GM12878 (cell line): ENCODE measurements at regions not wholly inside any gene's neighbourhood (a gene's known extent, or its start where the extent isn't known, plus 50 kb on each side); places are given as distances from the start of the nearest gene placed in this dataset.

Experiments used
- ATAC-seq: fragments of 200-7000 bp; cut with Tn5 transposase; 3 replicates; pipeline ENCODE4 v1.9.1; 2020; ENCODE audit warnings: mild to moderate bottlenecking, moderate library complexity
- BruUV-seq: library from RNA; stranded (reverse); fragments of 400-500 nt; replicated peaks from 2 replicates; lab custom pipeline; 2021; lab: Mats Ljungman, UMichigan
- CTCF ChIA-PET: fragments of 300-600 bp; sonication (Branson Sonifier 250); formaldehyde crosslinking; extraction: SDS; loops from one replicate; lab custom pipeline; 2021; ENCODE audit warnings: inconsistent platforms; lab: Yijun Ruan, JAX
- POLR2A ChIA-PET: fragments of 350-600 bp; formaldehyde crosslinking; extraction: SDS; loops from one replicate; lab custom pipeline; 2021; ENCODE audit warnings: inconsistent platforms; lab: Charles Lee
- RAD21 ChIA-PET: fragments of 300-600 bp; sonication (Branson Sonifier 250); formaldehyde crosslinking; loops from one replicate; lab custom pipeline; 2023; ENCODE audit warnings: antibody characterized with exemption; ENCODE audit not compliant: unreplicated experiment; lab: Charles Lee
- SMC1A ChIA-PET: fragments of 300-600 bp; sonication (Branson Sonifier 250); formaldehyde crosslinking; loops from one replicate; lab custom pipeline; 2023; ENCODE audit not compliant: unreplicated experiment, uncharacterized antibody; lab: Charles Lee
- DNase-seq: peaks from one replicate; pipeline ENCODE4 v3.0.0-alpha.2; 2011; ENCODE audit warnings: low read depth, low spot score
- FAIRE-seq: peaks from 3 replicates; lab custom pipeline; 2011; peaks lifted over from hg19 to GRCh38; lab: Jason Lieb, UNC
- H2AFZ ChIP-seq: 2 replicates; pipeline ENCODE4 v1.6.0; 2011; ENCODE audit warnings: low read depth, low read length, control low read depth; ENCODE audit not compliant: control insufficient read depth
- H3K27ac ChIP-seq: 2 replicates; pipeline ENCODE4 v1.5.1; 2011; ENCODE audit warnings: control low read depth; ENCODE audit not compliant: control insufficient read depth, insufficient read depth
- H3K27me3 ChIP-seq, 2 experiments: replicated peaks in 1 of 2; 2 replicates each; pipeline versions ENCODE4 v1.6.0 to v1.6.1; 2011; ENCODE audit warnings: low read length in 1 of 2; ENCODE audit not compliant: control insufficient read depth in 2 of 2, insufficient read depth in 2 of 2
- H3K36me3 ChIP-seq, 2 experiments: 2 replicates each; pipeline ENCODE4 v1.5.1; 2011; ENCODE audit warnings: low read length in 1 of 2; ENCODE audit not compliant: control insufficient read depth in 2 of 2, insufficient read depth in 2 of 2
- H3K4me1 ChIP-seq: 2 replicates; pipeline ENCODE4 v1.6.1; 2011; ENCODE audit warnings: mild to moderate bottlenecking, low read length, moderate library complexity, mixed read lengths; ENCODE audit not compliant: control insufficient read depth, insufficient read depth
- H3K4me2 ChIP-seq: 2 replicates; pipeline ENCODE4 v1.6.0; 2011; ENCODE audit warnings: control low read depth; ENCODE audit not compliant: control insufficient read depth, insufficient read depth
- H3K4me3 ChIP-seq: fragments of 200-600 bp; sonication (generic); 2 replicates; pipeline ENCODE4 v1.5.1; 2016
- H3K79me2 ChIP-seq: 2 replicates; pipeline ENCODE4 v1.6.0; 2011; ENCODE audit warnings: low read length; ENCODE audit not compliant: control insufficient read depth, insufficient read depth
- H3K9ac ChIP-seq: 2 replicates; pipeline ENCODE4 v1.8.0; 2011; ENCODE audit warnings: low read length, control low read depth, mixed read lengths; ENCODE audit not compliant: control insufficient read depth, insufficient read depth
- H3K9me3 ChIP-seq: replicated peaks from 3 replicates; pipeline ENCODE4 v1.5.1; 2011; ENCODE audit warnings: mild to moderate bottlenecking, low read length; ENCODE audit not compliant: control insufficient read depth, insufficient read depth
- H4K20me1 ChIP-seq: 2 replicates; pipeline ENCODE4 v1.6.0; 2011; ENCODE audit not compliant: control insufficient read depth, insufficient read depth
- DPF2 ChIP-seq: fragments of 450-650 bp; IDR thresholded peaks from 2 replicates; pipeline ENCODE4 v1.6.1; 2017; ENCODE audit warnings: mild to moderate bottlenecking
- HCFC1 ChIP-seq: fragments of 150-350 bp; IDR thresholded peaks from 2 replicates; pipeline ENCODE4 v1.6.1; 2014; ENCODE audit warnings: low read length
- HDGF ChIP-seq: fragments of 450-650 bp; IDR thresholded peaks from 2 replicates; pipeline ENCODE4 v1.6.1; 2016; ENCODE audit warnings: antibody characterized with exemption
- IKZF2 ChIP-seq, 2 experiments: fragments of 450-650 bp; IDR thresholded peaks; 2 replicates each; pipeline ENCODE4 v1.6.1; 2017; ENCODE audit warnings: mild to moderate bottlenecking in 2 of 2, moderate library complexity in 2 of 2
- NFIC ChIP-seq: IDR thresholded peaks from 2 replicates; pipeline ENCODE4 v1.6.1; 2012; ENCODE audit warnings: low read depth, mild to moderate bottlenecking, inconsistent platforms, low read length, moderate library complexity
- NR2C2 ChIP-seq: IDR thresholded peaks from 2 replicates; pipeline ENCODE4 v1.6.1; 2011; ENCODE audit warnings: borderline replicate concordance, low read depth; ENCODE audit not compliant: control insufficient read depth, insufficient read length
- POLR2AphosphoS5 ChIP-seq: IDR thresholded peaks from 2 replicates; pipeline ENCODE4 v1.6.1; 2011; ENCODE audit warnings: mild to moderate bottlenecking, low read length, inconsistent platforms
- RBBP5 ChIP-seq: fragments of 200-600 bp; sonication (generic); conservative IDR thresholded peaks from 2 replicates; pipeline ENCODE4 v1.6.1; 2016
- SMAD5 ChIP-seq: IDR thresholded peaks from 2 replicates; pipeline ENCODE4 v1.6.1; 2016; ENCODE audit warnings: antibody characterized with exemption, low read depth
- STAT1 ChIP-seq: fragments of 450-650 bp; conservative IDR thresholded peaks from 2 replicates; pipeline ENCODE4 v1.6.1; 2014; ENCODE audit warnings: antibody characterized with exemption, mild to moderate bottlenecking
- TBL1XR1 ChIP-seq: IDR thresholded peaks from 2 replicates; pipeline ENCODE4 v1.6.1; 2012; ENCODE audit warnings: low read depth, low read length, improper control_type of control experiment
- WGBS: methylation state at CpG from one replicate; pipeline ENCODE4 v1.1.6; 2016; ENCODE audit warnings: low lambda C conversion rate; ENCODE audit not compliant: insufficient replicate concordance, insufficient coverage; ENCODE audit errors: missing lambda C conversion rate; 5-methylcytosine and 5-hydroxymethylcytosine counted together
- in situ Hi-C: fragments of 300-500 bp; cut with MboI; formaldehyde crosslinking; loops from 9 replicates; pipeline ENCODE4 v1.14.3; 2018; ENCODE audit warnings: mixed read lengths
- intact Hi-C: fragments of 100-400 bp; cut with micrococcal nuclease; formaldehyde crosslinking; loops from one replicate; pipeline ENCODE4 v1.14.2; 2022; ENCODE audit not compliant: unreplicated experiment
- TF ChIP-seq, protein P1 (sequence below): IDR thresholded peaks from 2 replicates; pipeline ENCODE4 v1.6.1; 2012; ENCODE audit warnings: low read depth, low read length, improper control_type of control experiment
- TF ChIP-seq, protein P2 (sequence below): fragments of 450-650 bp; IDR thresholded peaks from 2 replicates; pipeline ENCODE4 v1.6.1; 2017; ENCODE audit warnings: antibody characterized with exemption, mild to moderate bottlenecking, moderate library complexity
- TF ChIP-seq, protein P3 (sequence below): IDR thresholded peaks from 2 replicates; pipeline ENCODE4 v1.6.1; 2012; ENCODE audit warnings: low read depth, low read length, improper control_type of control experiment
- TF ChIP-seq, protein P4 (sequence below): fragments of 450-650 bp; IDR thresholded peaks from 2 replicates; pipeline ENCODE4 v1.6.1; 2017; ENCODE audit warnings: mild to moderate bottlenecking
- TF ChIP-seq, protein P5 (sequence below): IDR thresholded peaks from 2 replicates; pipeline ENCODE4 v1.6.1; 2011; ENCODE audit warnings: borderline replicate concordance, low read depth, mild to moderate bottlenecking, moderate library complexity, low read length; ENCODE audit not compliant: insufficient read depth, poor library complexity, severe bottlenecking

DNA sequence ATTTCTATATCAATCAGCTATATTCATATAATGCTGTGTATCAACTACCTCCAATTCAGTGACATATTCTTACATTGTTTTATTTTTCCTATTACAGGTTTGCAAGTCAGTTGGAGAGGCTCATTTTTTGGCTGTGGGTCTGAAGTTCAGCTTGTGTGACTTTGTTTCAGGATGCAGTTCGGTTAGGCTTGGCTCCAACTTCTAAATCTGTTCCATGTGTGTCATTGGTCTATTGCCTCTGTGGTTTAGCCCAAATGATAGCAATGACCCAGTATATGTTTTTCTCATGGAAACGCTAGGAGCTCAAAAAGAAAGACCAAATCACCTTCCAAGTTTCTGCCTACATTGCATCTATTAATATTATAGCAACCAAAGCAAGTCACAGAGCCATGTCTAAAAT lies 848.6 kb upstream of the LRFN5 start (continued):
- no peak for TF ChIP-seq NR2C2
- TF ChIP-seq DPF2: no peak
- TF ChIP-seq, protein P1, sequence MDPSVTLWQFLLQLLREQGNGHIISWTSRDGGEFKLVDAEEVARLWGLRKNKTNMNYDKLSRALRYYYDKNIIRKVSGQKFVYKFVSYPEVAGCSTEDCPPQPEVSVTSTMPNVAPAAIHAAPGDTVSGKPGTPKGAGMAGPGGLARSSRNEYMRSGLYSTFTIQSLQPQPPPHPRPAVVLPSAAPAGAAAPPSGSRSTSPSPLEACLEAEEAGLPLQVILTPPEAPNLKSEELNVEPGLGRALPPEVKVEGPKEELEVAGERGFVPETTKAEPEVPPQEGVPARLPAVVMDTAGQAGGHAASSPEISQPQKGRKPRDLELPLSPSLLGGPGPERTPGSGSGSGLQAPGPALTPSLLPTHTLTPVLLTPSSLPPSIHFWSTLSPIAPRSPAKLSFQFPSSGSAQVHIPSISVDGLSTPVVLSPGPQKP: no peak
- no peak for TF ChIP-seq STAT1
- TF ChIP-seq, protein P2, sequence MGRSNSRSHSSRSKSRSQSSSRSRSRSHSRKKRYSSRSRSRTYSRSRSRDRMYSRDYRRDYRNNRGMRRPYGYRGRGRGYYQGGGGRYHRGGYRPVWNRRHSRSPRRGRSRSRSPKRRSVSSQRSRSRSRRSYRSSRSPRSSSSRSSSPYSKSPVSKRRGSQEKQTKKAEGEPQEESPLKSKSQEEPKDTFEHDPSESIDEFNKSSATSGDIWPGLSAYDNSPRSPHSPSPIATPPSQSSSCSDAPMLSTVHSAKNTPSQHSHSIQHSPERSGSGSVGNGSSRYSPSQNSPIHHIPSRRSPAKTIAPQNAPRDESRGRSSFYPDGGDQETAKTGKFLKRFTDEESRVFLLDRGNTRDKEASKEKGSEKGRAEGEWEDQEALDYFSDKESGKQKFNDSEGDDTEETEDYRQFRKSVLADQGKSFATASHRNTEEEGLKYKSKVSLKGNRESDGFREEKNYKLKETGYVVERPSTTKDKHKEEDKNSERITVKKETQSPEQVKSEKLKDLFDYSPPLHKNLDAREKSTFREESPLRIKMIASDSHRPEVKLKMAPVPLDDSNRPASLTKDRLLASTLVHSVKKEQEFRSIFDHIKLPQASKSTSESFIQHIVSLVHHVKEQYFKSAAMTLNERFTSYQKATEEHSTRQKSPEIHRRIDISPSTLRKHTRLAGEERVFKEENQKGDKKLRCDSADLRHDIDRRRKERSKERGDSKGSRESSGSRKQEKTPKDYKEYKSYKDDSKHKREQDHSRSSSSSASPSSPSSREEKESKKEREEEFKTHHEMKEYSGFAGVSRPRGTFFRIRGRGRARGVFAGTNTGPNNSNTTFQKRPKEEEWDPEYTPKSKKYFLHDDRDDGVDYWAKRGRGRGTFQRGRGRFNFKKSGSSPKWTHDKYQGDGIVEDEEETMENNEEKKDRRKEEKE: no peak
- TF ChIP-seq IKZF2 (IDR thresholded peaks at IDR 0.05): no peak

DNA sequence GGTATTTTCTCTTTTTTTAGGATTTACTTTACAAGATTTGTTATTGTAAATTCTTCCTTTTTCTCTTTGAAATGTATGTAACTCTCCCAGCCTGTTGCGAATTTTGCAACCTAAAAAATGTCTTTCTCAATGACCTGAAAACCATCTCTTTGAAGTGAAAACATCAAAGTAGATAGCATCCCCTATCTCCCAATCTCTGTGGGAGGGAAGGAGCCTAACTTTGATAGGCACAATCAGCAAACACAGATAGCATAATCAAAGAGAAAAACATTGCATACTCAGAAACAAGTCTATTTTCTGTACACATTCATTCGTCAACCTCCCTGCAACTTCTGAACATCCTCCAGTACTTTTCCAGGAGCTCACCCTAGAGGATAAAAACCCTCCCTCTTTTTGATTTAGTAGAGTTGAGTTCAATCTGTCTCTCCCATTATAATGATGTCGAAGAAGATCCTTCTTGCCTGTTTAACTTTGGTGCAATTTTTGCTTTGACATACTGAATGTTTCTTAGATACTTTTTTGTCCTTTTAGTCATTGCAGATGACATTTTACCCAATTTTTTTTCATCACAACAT lies 849.2 kb upstream of the LRFN5 start:
- CTCF ChIA-PET: no interaction called here
- no TSS peak for BruUV-seq
- 8% methylated on average over 3 of the region's 3 CpGs for WGBS
- POLR2A ChIA-PET: no interaction called here
- Histone ChIP-seq H3K27ac (no peak overlapping the region), H3K4me3 (no peak overlapping the region), H3K4me1 (no peaks in the 10 kb centered on the region), H3K36me3 (no peaks in the 10 kb centered on the region), H3K4me2 (no peak overlapping the region), H3K9ac (no peak overlapping the region), H3K27me3 (no peaks in the 10 kb centered on the region), H3K9me3 (no peaks in the 10 kb centered on the region), H4K20me1 (no peaks in the 10 kb centered on the region), H3K79me2 (no peaks in the 10 kb centered on the region), H2AFZ (no peak overlapping the region)
- SMC1A ChIA-PET: interaction anchor here (1.1 to 1.8 kb wide), 2 partner anchors 9 to 10 kb away, joined by 3 to 6 read pairs; no protein-coding TSS in a partner anchor
- ATAC-seq (no peak), FAIRE-seq (no peak), DNase-seq (no peak)
- RAD21 ChIA-PET: no interaction called here
- in situ Hi-C loops (no loop called here), intact Hi-C loops (no loop called here)
- no peak for TF ChIP-seq NFIC
- TF ChIP-seq, protein P3, sequence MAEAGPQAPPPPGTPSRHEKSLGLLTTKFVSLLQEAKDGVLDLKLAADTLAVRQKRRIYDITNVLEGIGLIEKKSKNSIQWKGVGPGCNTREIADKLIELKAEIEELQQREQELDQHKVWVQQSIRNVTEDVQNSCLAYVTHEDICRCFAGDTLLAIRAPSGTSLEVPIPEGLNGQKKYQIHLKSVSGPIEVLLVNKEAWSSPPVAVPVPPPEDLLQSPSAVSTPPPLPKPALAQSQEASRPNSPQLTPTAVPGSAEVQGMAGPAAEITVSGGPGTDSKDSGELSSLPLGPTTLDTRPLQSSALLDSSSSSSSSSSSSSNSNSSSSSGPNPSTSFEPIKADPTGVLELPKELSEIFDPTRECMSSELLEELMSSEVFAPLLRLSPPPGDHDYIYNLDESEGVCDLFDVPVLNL: no peak
- no peak for TF ChIP-seq HCFC1
- no peak for TF ChIP-seq SMAD5
- TF ChIP-seq, protein P4, sequence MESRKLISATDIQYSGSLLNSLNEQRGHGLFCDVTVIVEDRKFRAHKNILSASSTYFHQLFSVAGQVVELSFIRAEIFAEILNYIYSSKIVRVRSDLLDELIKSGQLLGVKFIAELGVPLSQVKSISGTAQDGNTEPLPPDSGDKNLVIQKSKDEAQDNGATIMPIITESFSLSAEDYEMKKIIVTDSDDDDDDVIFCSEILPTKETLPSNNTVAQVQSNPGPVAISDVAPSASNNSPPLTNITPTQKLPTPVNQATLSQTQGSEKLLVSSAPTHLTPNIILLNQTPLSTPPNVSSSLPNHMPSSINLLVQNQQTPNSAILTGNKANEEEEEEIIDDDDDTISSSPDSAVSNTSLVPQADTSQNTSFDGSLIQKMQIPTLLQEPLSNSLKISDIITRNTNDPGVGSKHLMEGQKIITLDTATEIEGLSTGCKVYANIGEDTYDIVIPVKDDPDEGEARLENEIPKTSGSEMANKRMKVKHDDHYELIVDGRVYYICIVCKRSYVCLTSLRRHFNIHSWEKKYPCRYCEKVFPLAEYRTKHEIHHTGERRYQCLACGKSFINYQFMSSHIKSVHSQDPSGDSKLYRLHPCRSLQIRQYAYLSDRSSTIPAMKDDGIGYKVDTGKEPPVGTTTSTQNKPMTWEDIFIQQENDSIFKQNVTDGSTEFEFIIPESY: no peak
- no peak for TF ChIP-seq TBL1XR1
- TF ChIP-seq POLR2AphosphoS5: no peak
- no peak for TF ChIP-seq HDGF
- TF ChIP-seq, protein P5, sequence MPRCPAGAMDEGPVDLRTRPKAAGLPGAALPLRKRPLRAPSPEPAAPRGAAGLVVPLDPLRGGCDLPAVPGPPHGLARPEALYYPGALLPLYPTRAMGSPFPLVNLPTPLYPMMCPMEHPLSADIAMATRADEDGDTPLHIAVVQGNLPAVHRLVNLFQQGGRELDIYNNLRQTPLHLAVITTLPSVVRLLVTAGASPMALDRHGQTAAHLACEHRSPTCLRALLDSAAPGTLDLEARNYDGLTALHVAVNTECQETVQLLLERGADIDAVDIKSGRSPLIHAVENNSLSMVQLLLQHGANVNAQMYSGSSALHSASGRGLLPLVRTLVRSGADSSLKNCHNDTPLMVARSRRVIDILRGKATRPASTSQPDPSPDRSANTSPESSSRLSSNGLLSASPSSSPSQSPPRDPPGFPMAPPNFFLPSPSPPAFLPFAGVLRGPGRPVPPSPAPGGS: no peak
- TF ChIP-seq RBBP5: no peak
